ENCODE measurements at regions not wholly inside any gene's neighbourhood (a gene's known extent, or its start where the extent isn't known, plus 50 kb on each side); places are given as distances from the start of the nearest gene placed in this dataset.

DNA sequence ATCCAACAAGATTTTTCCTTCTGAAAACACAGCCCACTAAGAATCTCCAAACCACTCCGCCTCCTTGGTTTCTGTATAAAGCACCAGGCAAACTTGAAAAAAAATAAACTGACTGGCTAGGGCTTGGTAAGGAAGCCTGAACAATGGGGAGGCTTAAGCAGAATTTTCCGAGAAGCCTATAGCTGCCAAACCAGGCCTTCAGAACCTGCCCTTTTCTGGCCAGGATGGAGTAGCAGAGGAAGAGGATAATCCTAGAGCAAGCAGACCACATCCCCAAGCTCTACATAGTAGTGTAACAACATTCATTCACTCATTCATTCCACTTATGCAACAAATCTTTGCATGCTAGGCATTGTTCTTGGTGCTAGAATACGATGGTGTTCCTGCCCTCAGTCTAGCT, 529.6 kb upstream of the ZEB2 start:
- Histone ChIP-seq H3K36me3 (no peaks in the 10 kb centered on the region), H3K9me3 (no peaks in the 10 kb centered on the region), H3K27ac (no peak overlapping the region), H3K4me3 (no peak overlapping the region), H3K4me1 (no peaks in the 10 kb centered on the region), H3K27me3 (no peaks in the 10 kb centered on the region)
- ATAC-seq (no peak), DNase-seq (no peak)
- intact Hi-C loops (cut with DNase I): no loop called here
- TF ChIP-seq, protein P1, sequence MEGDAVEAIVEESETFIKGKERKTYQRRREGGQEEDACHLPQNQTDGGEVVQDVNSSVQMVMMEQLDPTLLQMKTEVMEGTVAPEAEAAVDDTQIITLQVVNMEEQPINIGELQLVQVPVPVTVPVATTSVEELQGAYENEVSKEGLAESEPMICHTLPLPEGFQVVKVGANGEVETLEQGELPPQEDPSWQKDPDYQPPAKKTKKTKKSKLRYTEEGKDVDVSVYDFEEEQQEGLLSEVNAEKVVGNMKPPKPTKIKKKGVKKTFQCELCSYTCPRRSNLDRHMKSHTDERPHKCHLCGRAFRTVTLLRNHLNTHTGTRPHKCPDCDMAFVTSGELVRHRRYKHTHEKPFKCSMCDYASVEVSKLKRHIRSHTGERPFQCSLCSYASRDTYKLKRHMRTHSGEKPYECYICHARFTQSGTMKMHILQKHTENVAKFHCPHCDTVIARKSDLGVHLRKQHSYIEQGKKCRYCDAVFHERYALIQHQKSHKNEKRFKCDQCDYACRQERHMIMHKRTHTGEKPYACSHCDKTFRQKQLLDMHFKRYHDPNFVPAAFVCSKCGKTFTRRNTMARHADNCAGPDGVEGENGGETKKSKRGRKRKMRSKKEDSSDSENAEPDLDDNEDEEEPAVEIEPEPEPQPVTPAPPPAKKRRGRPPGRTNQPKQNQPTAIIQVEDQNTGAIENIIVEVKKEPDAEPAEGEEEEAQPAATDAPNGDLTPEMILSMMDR (IDR thresholded peaks at IDR 0.05): no peak

DNA sequence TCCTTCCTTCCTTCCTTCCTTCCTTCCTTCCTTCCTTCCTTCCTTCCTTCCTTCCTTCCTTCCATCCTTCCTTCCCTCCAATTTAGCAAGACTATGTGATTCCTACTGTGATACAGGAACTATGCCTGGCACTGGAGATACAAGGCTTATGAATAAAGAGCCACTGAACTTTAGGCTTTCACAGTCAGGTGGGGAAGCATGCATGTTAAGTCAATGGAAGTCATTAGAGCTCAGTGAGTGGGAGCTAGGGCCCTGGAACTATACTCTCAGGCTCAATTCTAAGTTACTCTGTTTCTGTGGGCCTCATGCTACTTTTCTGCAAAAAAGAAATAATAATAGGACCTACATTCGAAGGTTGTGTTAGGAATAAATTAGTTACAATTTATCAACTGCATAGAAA, 527.6 kb upstream of the ZEB2 start:
- DNase-seq (no peak), ATAC-seq (no peak)
- no peak overlapping the region for H3K4me3 ChIP-seq
- TF ChIP-seq, protein P1 (IDR thresholded peaks at IDR 0.05): no peak
- H3K9me3 ChIP-seq: no peaks in the 10 kb centered on the region
- H3K36me3 ChIP-seq: no peaks in the 10 kb centered on the region
- intact Hi-C loops (cut with DNase I): no loop called here
- H3K27me3 ChIP-seq: no peaks in the 10 kb centered on the region
- no peak overlapping the region for H3K27ac ChIP-seq
- no peaks in the 10 kb centered on the region for H3K4me1 ChIP-seq

DNA sequence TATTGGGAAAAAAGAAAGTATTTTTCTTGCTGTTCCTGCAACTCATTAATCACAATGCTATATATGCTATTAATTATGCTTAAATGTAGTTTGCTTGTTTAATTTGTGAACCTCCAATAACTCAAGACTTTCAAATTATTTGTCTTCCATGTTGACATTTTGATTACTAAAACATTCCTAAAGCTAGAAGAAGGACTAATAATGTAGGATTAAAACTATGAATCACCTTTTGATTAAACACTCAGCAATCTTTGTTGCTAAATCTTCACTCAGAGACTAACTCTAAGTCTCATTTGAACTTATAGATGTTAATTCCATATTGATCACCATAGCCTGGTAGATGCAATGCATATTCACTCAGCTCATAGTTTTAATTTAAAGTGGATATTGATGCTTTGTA, 524.6 kb upstream of the ZEB2 start:
- Histone ChIP-seq H3K4me3 (no peak overlapping the region), H3K4me1 (no peaks in the 10 kb centered on the region), H3K36me3 (no peaks in the 10 kb centered on the region), H3K9me3 (no peaks in the 10 kb centered on the region), H3K27me3 (no peaks in the 10 kb centered on the region), H3K27ac (no peak overlapping the region)
- ATAC-seq (no peak), DNase-seq (no peak)
- intact Hi-C loops (cut with DNase I): no loop called here
- TF ChIP-seq, protein P1 (IDR thresholded peaks at IDR 0.05): no peak

DNA sequence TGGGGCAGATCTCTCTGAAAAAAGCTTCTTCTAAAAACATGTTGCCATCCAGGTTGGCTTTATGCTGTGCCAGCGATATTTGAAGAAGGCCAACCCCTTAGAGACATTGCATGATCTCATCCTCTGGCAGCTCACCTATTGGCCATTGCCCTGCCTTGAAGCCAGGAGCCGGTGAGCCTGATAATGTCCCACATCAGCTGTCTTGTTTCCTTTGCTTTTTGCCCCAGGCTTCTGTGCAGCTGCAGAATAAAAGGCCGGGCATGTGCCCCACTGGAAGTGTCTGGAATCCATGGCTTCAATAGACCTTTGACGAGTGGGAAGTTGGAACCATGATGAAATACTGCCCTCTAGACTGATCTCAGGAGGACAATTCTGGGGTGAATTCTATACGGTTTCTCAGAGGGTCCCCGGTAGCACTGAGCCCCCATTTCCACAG, 523.5 kb upstream of the ZEB2 start:
- H3K27me3 ChIP-seq: no peaks in the 10 kb centered on the region
- intact Hi-C loops (cut with DNase I): no loop called here
- H3K27ac ChIP-seq: no peak overlapping the region
- no peaks in the 10 kb centered on the region for H3K9me3 ChIP-seq
- H3K36me3 ChIP-seq: no peaks in the 10 kb centered on the region
- no peak for DNase-seq
- H3K4me3 ChIP-seq: no peak overlapping the region
- TF ChIP-seq, protein P1 (IDR thresholded peaks at IDR 0.05): no peak
- H3K4me1 ChIP-seq: no peaks in the 10 kb centered on the region
- no peak for ATAC-seq

DNA sequence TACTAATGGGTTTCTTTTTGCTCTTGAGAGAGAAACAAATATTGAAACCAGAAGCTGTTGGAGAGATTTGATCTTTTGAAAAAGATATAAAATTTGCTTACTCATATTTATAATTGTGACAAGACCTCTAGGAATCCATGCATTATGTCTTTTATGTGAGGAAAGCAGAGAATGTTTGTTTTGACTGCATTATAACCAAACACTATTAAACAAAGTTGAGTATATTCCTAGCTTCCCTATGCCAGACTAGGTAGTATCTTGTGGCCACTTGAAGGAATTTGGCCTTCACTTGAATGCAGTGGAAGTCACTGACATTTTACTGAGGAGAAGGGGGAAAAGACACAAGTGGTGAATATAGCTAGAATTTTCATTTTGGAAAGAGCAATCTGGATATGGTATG, 521.8 kb upstream of the ZEB2 start:
- Histone ChIP-seq H3K36me3 (no peaks in the 10 kb centered on the region), H3K4me3 (no peak overlapping the region), H3K9me3 (no peaks in the 10 kb centered on the region), H3K27ac (no peak overlapping the region), H3K27me3 (no peaks in the 10 kb centered on the region), H3K4me1 (no peaks in the 10 kb centered on the region)
- no peak for ATAC-seq
- DNase-seq: no peak
- TF ChIP-seq, protein P1 (IDR thresholded peaks at IDR 0.05): no peak
- intact Hi-C loops (cut with DNase I): no loop called here

DNA sequence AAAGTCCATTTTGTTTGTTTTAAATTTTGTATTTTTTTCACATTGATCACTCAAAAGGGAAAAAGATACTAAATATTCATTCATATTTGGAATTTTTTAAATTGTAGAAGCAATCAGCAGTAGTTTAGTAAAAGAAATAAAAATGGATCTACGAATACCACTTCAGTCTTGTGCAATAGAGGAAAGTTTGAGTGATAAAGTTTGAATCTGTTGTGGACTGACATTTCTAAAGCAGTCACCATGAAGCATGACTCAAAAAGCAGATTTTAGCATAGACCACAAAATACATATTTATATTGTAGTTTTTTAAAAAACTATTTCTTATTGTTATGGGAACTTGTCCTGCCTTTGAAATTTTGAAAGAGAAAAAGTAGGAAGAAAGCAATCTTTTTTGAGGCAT, 520.5 kb upstream of the ZEB2 start:
- H3K27ac ChIP-seq: no peak overlapping the region
- no peaks in the 10 kb centered on the region for H3K9me3 ChIP-seq
- no peak overlapping the region for H3K4me3 ChIP-seq
- ATAC-seq (no peak), DNase-seq (no peak)
- no peaks in the 10 kb centered on the region for H3K36me3 ChIP-seq
- TF ChIP-seq, protein P1 (IDR thresholded peaks at IDR 0.05): no peak
- H3K4me1 ChIP-seq: no peaks in the 10 kb centered on the region
- intact Hi-C loops (cut with DNase I): no loop called here
- H3K27me3 ChIP-seq: no peaks in the 10 kb centered on the region
